ENCODE measurements at regions not wholly inside any gene's neighbourhood (a gene's known extent, or its start where the extent isn't known, plus 50 kb on each side); places are given as distances from the start of the nearest gene placed in this dataset.
A peak's percentile ranks its signal among the peaks of the same experiment; 100 is the strongest.

DNA sequence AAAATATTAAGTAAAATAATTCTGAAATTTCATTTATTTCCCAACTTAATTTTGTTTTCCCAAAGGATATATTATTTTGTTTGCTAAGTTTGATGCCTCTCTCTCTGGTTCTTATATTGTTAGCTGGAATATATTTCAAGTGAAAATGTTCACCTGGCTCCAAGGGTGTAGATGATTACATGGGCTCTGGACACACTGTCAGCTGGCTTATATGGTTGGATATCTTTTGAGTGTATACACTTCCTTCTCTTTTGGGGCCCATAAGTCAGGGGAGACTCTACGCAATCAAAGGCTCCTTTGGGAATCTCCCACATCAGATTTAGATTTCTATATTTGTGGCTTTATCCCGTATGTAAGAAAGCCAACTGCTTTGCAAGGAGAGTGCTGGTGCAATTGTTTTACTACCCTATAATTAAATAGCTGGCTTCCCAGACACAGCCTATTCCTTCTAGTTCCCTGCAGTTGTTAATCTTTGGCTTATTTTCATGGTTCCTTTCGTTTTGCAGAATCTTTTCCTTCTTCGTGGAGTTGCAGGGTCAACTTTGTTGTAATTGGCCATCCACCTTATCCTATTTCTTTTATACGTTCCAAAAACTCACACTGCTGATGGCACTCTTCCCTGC lies 225.7 kb downstream of the DPH6 start:
- DNase-seq = no peak

DNA sequence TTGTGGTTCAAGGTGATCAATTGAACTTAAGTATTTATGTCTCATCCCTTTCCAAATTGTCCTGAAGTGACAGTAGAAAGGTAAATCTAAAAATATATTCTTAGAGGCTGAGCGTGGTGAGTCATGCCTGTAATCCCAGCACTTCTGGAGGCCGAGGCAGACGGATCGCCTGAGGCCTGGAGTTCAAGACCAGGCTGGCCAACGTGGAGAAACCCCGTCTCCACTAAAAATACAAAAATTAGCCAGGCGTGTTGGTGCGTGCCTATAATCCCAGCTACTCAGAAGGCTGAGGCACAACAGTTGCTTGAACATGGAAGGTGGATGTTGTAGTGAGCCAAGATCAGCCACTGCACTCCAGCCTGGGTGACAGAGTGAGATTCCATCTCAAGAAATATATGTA lies 226.6 kb downstream of the DPH6 start:
- DNase-seq = no peak

DNA sequence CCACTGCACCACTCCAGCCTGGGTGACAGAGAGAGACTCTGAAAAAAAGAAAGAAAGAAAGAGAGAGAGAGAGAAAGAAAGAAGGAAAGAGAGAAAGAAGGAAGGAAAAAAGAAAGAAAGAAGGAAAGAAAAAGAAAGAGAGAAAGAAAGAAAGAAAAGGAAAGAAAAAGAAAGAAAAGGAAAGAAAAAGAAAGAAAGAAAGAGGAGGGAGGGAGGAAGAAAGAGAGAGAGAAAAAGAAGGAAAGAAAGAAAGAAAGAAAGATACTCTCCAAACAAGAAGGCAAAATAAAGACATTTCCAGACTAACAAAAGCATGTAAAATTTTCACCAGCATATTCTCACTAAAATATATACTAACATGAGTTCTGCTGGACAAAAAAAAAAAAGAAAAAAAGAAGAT lies 228.7 kb downstream of the DPH6 start:
- DNase-seq = no peak

- no peak for DNase-seq
Measured at GRCh38 chr15:35312344-35312743, 227.2 kb upstream of the NANOGP8 start.

DNA sequence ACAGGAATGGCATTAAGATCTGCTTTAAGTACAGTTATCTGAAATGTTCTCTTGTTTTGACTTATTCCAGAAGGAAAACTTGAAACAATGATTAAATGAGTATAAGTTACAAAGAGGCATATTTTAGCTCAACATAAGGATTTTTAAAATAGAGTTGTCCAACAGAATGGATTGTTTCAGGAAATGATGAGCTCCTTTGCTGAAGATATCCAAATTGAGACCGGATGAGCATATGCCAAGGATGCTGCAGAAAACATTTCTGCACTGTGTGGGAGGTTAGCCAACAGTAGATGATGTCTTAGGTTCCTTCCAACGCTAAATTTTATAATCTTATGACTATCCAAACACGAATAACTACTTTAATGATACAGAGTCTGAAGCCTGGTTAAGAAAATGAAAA lies 226.5 kb upstream of the NANOGP8 start:
- DNase-seq = peak in 2 of 58 donors; percentile 3 to 6

DNA sequence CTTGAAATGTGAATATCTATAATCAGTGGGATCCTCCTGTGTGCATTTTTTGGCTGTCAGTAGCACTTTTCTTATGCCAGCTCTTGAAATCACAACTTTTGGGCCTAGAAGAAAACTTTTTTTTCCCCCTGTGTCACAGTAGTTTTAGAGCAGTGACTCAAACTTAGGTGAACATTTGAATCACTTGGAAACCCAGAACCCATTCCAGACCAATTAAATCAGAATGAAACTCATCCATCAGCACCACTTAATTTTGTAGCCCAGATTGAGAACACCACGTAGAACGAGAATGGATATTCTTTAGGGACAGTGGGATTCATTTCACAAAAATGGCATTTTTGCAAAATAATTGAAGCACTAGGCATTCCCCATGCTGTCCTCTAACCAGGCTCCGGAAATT lies 224.8 kb upstream of the NANOGP8 start:
- DNase-seq = no peak

DNA sequence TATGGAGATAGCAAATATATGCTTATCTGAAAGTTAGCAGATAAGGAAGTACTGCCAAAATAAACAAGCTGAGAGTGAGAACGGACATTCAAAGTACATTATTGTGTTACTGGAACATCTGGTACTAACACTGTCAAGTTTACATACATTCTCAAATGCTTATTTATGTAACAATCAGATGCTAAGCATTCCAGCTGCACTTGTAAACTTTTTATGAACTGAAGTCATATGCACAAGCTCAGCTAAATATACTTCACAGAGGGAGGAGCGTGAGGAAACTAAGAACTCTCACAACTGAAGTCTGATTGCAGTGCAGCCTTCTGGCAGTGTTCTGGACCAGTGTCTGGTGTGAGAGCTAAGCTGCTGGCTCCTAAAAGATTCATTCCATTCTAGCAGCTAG lies 223.7 kb upstream of the NANOGP8 start:
- DNase-seq = peak in 7 of 58 donors; percentile 1 to 37 (median 7)

- DNase-seq = no peak
Measured at GRCh38 chr15:35307676-35308075, 222.6 kb upstream of the NANOGP8 start.

GRCh38 chr15:35307026-35307425 lies 221.9 kb upstream of the NANOGP8 start:
- DNase-seq = no peak

GRCh38 chr15:35306361-35306981 lies 221.4 kb upstream of the NANOGP8 start:
- peak in 1 of 58 donors; percentile 1 for DNase-seq

DNA sequence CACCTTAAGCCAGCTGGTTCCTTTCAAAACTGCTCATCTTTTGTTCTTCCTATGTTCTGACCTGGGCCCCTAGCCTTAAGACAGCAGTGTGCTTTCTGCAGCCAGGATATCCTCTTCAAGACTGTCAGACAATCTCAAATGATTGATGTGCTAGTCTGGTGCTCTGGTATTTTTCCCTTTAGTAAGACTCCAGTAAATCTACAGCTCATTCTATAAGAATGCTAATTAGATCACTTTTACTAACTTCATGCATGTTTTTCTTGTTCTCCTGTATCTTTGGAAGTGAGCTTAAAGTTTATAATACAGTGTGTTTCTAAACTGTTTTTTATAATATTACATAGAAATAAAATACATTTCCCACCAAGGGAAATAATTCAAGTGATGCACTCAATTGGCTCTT lies 220.9 kb upstream of the NANOGP8 start:
- DNase-seq = no peak

GRCh38 chr15:35305031-35305550 lies 220.0 kb upstream of the NANOGP8 start:
- no peak for DNase-seq

GRCh38 chr15:35304389-35304788 lies 219.3 kb upstream of the NANOGP8 start:
- DNase-seq = no peak

- DNase-seq = no peak
Measured at GRCh38 chr15:35302334-35302733, 217.2 kb upstream of the NANOGP8 start.

GRCh38 chr15:35301088-35301487 lies 216.0 kb upstream of the NANOGP8 start:
- DNase-seq = no peak

DNA sequence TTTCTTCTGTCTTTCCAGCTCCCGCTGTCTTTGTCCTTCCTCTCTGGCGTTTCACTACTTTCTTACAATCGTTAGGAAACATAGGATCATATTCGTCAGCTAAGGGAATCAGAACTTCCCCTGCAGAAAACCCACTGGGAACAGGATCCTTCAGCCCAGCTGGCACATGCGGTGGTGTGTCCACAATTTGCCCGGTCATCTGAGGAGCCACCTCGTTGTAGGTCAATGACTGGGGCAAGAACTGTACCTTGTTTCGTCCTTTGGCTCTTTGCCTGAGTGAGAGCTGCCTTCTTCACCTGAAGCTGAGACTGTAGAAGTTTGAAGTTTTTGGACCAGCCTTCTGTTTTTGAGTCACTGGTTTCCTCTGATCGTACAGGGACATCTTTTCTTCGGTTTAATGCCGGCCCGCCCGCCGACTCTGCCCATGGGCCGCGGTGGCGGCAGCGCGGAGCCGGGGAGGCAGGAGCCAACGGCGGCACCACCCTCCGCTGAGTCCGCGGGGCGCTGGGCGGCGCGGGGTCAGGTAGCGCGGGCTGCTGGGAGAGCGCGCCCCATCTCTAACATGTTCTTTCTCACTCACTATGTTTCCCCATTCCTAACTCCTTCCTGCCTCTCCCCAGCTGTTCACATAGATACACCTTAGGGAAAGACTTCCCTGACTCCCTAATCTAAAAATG lies 214.1 kb upstream of the NANOGP8 start:
- DNase-seq = no peak

DNA sequence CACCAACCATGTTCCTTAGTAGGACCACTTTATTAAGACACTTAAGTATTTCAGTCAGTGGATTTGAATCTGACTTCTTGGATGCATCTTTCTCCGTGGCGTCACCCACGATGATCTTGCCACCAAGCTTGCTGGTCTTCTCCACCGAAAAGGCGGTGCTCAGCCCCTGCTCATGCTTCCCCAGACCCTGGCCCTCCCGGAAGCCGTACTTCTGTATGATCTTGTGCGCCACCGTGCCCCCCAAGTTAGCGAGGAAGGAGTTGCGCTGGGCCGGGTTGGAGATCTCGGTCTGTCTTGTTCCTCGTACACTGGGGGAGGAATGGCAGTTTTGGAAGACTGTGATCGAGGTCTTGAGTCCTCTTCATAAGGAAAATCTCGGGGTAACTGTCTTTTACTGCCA lies 213.4 kb upstream of the NANOGP8 start:
- DNase-seq = no peak

GRCh38 chr15:35293353-35294130 lies 208.4 kb upstream of the NANOGP8 start:
- no peak for DNase-seq

DNA sequence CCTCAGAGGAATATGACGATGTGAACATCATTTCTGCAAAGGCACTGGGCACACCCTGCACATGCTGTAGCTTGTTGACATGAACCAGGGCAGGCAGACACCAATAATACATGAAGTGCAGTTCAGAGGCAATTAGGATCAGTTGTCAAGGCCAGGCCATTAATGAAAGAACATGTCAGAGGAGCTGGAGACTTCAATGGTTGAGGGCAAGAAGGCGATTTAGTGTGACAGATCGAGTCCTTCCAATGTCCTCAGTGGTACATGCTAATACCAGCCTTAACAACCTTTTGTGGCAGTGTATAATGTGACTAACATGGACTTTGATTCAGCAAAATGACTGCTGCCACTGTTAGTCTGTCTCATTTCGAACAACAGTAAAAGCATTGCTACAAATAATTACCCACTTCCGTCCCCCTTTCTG lies 205.2 kb upstream of the NANOGP8 start:
- DNase-seq = no peak

GRCh38 chr15:35289024-35289617 lies 204.0 kb upstream of the NANOGP8 start:
- peak in 3 of 58 donors; percentile 1 to 45 (median 22) for DNase-seq

GRCh38 chr15:35288580-35288979 lies 203.5 kb upstream of the NANOGP8 start:
- DNase-seq = no peak
